GM12892 (cell line): ENCODE measurements at regions not wholly inside any gene's neighbourhood (a gene's known extent, or its start where the extent isn't known, plus 50 kb on each side); places are given as distances from the start of the nearest gene placed in this dataset.
"Not testable (repeated sequence)": the region's sequence is repeated elsewhere in the genome, so short reads cannot be mapped to it uniquely, and the experiment has no call there.

ENCODE experiments used
- DNase-seq: peaks from one replicate; pipeline ENCODE4 v3.0.0; 2011; ENCODE audit not compliant: insufficient read length
- FAIRE-seq: peaks from 2 replicates; lab custom pipeline; 2011; peaks lifted over from hg19 to GRCh38; lab: Jason Lieb, UNC
- POLR2A ChIP-seq: IDR thresholded peaks from 2 replicates; pipeline ENCODE4 v1.6.1; 2011; ENCODE audit warnings: low read depth, low read length, control low read depth
- POLR2AphosphoS5 ChIP-seq: IDR thresholded peaks from 2 replicates; pipeline ENCODE4 v1.6.1; 2011; ENCODE audit warnings: low read depth, low read length, control low read depth
- TAF1 ChIP-seq: IDR thresholded peaks from 2 replicates; pipeline ENCODE4 v1.6.1; 2011; ENCODE audit warnings: low read depth, mild to moderate bottlenecking, control low read depth, low read length, borderline replicate concordance

DNA sequence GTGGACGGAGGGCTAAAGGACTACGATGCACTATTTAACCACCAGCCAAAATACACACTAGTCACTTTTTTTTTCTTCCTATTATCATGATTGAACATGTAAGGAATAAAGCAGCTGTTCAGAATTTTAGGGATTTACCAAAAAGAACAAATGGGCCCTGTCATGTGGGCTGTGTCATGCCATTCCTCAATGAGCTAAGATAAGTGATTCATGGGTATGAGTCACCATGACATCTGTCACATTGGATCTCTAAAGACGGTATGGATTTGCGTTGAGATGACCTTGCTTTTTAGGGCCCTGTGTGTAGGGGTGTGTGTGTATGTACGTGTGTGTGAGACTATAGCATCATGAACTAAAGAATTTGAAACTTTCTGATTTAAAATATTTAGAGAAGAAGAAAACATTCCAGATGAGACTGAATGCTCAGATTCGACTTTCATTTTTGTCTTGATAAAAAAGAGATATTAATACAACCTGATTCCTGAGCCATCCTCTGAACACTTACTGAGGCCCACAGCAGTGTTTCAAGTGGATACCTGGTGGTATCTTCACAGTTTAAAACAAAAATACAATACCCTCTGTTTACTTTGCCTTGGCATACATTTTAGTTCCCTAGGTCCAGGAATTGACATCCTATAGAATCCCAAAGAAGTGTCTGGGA is 246.1 kb upstream of the DUSP10 start:
- DNase-seq, result no peak
- no peak for FAIRE-seq

DNA sequence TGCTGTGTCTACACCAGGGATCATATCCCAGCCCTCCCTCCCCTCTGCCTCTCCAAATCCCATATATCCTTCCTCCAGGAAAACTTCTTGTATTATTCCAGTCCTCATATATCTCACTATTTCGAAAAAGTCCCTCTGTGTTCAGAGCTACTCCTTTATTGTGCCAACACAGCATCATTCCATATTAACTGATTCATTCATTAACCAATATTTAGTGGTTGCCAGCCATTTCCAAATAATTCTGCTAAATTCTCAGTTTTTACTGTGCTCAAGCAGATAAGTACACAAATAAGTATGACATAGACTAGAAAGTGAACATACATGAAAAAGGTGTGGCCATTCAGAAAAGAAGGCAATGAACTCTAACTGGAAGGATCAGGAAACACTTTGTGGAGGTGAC is 241.6 kb upstream of the DUSP10 start:
- no peak for FAIRE-seq
- no peak for TF ChIP-seq TAF1
- no peak for TF ChIP-seq POLR2AphosphoS5
- no peak for TF ChIP-seq POLR2A
- DNase-seq, result no peak

More for the DNA sequence above, 246.1 kb upstream of the DUSP10 start:
- TF ChIP-seq POLR2A (no peak), POLR2AphosphoS5 (no peak)

DNA sequence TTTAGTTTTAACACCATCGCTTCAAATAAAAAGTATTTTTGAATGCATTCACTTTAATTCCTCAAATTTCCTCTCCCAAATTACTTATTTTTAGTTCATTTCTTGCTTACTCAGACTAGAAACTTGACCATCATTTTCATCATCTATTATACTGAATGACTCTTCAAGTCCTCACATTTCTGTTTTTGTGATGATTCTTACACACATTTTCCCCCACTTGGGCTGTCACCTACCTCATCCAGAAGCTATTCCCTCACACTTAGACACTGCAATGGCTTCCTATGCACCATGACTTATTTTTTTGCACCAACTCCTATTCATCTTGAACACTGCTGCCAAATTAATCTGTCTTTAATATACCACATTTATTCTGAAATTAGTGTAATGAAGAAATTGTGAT is 239.6 kb upstream of the DUSP10 start:
- DNase-seq, result no peak
- TF ChIP-seq POLR2AphosphoS5 (no peak), POLR2A (no peak), TAF1 (no peak)
- no peak for FAIRE-seq

DNA sequence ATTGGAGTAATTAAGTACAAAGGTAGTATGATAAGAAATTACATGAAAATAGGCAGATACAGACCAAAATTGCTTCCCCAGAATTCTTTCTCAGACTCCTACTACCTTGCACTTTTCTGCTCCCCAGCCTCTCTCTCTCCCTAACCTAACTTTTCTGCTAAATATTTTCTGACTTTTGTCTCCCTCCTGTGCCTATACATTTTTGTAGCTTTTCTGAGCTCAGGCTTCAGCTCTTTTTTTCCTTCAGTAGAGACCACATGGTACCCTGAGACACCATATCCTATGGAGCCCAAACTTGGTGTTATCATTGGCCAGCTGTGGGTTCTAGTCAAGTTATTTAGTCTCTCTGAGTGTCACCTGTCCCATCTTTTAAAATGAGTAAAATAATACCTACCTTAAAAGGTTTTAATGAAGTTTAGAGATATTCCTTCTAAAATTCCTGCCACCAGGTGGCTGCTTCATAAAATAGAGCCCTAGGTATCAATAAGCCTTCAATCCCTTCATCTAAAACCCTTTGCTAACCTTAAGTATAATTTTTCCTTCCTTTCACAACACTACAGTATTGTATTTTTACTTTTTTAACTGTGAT is 237.6 kb upstream of the DUSP10 start:
- DNase-seq, result no peak
- TF ChIP-seq POLR2AphosphoS5 (no peak), POLR2A (no peak), TAF1 (no peak)
- FAIRE-seq, result no peak

DNA sequence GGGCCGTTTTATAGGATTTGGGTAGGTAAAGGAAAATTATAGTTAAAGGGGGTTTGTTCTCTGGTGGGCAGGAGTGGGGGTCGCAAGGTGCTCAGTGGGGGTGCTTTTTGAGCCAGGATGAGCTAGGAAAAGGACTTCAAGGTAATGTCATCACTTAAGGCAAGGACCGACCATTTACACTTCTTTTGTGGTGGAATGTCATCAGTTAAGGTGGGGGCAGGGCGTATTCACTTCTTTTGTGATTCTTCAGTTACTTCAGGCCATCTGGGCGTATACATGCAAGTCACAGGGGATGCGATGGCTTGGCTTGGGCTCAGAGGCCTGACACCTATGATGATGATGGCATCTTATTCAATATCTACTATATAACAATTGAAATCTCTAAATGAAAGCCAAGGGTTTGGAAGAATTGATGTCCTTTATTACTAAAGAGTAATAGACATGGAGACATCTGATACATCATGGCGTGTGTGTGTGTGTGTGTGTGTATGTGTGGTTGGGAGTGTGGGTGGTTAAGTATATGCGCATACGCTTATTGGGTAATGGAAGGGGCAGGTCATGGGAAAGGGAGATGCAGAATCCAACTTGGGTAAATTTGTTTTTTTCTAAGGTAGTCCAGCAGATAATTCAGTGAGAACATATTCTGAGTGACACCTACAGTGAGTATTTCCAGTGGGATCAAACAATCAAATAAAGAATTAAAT is 236.9 kb upstream of the DUSP10 start:
- not testable (repeated sequence) for DNase-seq, FAIRE-seq

DNA sequence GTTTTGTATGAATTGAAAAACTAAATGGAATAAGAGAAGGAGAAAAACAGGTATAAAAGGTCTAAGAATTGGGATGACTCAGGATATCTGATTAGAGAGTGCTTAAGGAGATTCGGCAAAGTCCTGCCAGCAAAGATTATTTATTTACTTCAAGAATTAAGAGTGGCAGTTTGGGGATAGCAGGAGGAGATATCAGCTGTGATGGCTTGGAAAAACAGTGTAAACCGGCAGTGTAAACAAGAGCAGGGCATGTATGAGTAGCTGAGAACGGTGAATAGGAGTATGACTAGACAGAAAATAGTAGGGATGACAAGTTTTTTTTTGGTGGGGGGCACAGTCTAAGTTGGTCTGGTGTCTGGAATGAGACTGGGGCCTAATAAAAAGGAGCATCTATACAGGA is 231.9 kb upstream of the DUSP10 start:
- not testable (repeated sequence) for FAIRE-seq

DNA sequence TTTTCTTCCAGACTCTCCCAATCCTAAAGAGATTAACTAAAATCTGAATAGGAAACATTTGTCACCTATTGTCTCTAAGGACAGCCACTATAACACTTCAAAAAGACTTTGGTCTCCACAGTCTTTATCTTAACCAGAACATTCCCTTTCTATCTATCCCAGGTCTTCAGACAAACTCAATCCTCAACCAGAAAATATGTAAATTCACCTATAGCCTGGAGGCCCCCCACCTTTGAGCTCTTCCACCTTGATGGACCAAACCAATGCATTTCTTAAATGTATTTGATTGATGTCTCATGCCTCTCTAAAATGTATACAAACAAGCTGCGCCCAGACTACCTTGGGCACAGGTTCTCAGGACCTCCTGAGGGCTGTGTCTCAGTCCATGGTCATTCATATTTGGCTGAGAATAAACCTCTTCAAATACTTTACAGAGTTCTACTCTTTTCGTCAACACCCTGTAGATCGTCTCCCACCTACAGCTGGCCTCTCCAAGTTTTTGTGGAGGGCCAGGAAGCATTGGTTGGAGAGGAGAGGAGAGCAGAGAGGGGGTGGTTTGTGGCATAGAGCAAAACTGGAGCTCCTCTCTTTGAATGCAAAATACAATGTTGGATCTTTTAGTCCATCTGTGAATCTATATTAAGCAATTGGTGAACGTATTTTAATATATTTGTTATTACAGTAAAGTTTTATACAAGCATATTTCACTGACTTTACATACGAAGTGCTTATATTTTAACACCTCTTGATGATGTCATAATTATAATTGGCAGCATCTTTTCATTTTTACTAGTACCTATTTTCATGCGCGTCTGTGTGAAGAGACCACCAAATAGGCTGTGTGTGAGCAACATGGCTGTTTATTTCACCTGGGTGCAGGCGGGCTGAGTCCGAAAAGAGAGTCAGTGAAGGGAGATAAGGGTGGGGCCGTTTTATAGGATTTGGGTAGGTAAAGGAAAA is 230.7 kb upstream of the DUSP10 start:
- TF ChIP-seq TAF1, result no peak
- no peak for TF ChIP-seq POLR2AphosphoS5
- no peak for TF ChIP-seq POLR2A
- FAIRE-seq, result no peak
- DNase-seq, result no peak

More for the DNA sequence above, 231.9 kb upstream of the DUSP10 start:
- DNase-seq, result not testable (repeated sequence)

DNA sequence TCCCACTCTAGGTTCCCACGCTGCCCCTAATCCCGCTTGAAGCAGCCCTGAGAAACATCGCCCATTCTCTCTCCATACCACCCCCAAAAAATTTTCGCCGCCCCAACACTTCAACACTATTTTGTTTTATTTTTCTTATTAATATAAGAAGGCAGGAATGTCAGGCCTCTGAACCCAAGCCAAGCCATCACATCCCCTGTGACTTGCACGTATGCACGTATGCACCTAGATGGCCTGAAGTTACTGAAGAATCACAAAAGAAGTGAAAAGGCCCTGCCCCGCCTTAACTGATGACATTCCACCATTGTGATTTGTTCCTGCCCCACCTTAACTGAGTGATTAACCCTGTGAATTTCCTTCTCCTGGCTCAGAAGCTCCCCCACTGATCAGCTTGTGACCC is 229.1 kb upstream of the DUSP10 start:
- not testable (repeated sequence) for FAIRE-seq, DNase-seq

DNA sequence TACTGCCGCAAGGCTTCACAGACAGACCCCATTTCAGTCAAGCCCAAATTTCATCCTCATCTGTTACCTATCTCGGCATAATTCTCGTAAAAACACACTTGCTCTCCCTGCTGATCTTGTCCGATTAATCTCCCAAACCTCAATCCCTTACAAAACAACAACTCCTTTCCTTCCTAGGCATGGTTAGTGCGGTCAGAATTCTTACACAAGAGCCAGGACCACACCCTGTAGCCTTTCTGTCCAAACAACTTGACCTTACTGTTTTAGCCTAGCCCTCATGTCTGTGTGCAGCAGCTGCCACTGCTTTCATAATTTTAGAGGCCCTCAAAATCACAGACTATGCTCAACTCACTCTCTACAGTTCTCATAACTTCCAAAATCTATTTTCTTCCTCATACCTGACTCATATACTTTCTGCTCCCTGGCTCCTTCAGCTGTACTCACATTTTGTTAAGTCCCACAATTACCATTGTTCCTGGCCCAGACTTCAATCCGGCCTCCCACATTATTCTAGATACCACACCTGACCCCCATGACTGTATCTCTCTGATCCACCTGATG is 227.5 kb upstream of the DUSP10 start:
- not testable (repeated sequence) for FAIRE-seq

DNA sequence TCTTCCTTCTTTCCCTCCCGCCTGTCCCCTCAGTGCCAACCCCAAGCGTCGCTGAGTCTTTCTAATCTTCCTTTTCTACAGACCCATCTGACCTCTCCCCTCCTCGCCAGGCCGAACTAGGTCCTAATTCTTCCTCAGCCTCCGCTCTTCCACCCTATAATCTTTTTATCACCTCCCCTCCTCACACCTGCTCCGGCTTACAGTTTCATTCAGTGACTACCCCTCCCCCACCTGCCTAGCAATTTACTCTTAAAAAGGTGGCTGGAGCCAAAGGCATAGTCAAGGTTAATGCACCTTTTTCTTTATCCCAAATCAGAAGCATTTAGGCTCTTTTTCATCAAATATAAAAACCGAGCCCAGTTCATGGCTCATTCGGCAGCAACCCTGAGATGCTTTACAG is 225.6 kb upstream of the DUSP10 start:
- FAIRE-seq, result not testable (repeated sequence)

More for the DNA sequence above, 227.5 kb upstream of the DUSP10 start:
- not testable (repeated sequence) for DNase-seq

DNA sequence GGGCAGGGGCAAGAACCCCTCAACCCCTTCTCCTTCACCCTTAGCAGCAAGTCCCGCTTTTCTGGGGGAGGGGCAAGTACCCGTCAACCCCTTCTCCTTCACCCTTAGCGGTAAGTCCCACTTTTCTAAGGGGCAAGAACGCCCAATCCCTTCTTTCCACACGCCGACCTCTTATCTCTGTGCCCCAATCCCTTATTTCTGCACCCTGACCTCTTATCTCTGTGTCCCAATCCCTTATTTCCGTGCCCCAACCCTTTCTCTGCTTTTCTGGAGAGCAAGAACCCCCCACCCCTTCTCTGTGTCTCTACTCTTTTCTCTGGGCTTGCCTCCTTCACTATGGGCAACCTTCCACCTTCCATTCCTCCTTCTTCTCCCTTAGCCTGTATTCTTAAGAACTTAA is 225.0 kb upstream of the DUSP10 start:
- not testable (repeated sequence) for DNase-seq, FAIRE-seq

More for the DNA sequence above, 225.6 kb upstream of the DUSP10 start:
- not testable (repeated sequence) for DNase-seq

DNA sequence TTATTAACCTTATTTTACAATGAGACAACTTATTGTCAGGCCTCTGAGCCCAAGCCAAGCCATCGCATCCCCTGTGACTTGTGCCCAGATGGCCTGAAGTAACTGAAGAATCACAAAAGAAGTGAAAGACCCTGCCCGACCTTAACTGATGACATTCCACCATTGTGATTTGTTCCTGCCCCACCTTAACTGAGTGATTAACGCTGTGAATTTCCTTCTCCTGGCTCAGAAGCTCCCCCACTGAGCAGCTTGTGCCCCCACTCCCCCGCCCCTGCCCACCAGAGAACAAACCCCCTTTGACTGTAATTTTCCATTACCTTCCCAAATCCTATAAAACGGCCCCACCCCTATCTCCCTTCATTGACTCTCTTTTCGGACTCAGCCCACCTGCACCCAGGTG is 224.0 kb upstream of the DUSP10 start:
- DNase-seq, FAIRE-seq: not testable (repeated sequence)
